Vagina (tissue), 2 donors: ENCODE measurements at regions not wholly inside any gene's neighbourhood (a gene's known extent, or its start where the extent isn't known, plus 50 kb on each side); places are given as distances from the start of the nearest gene placed in this dataset.

Source experiments
- POLR2A ChIP-seq, 2 donors: fragments of 450-650 bp; IDR thresholded peaks; one replicate each; pipeline ENCODE4 v1.6.1; 2017; ENCODE audit warnings: antibody characterized with exemption in 2 of 2, mild to moderate bottlenecking in 2 of 2, moderate library complexity in 2 of 2
- POLR2AphosphoS5 ChIP-seq, 2 donors: sonication (generic); formaldehyde crosslinking; IDR thresholded peaks; one replicate each; pipeline ENCODE4 v1.9.0; 2017; ENCODE audit warnings: antibody characterized with exemption in 2 of 2, mild to moderate bottlenecking in 2 of 2, low read depth in 1 of 2; ENCODE audit not compliant: insufficient read depth in 1 of 2

- no peak for TF ChIP-seq POLR2AphosphoS5 (IDR thresholded peaks at IDR 0.05; ENCODE audit: insufficient read depth in 1 of 2, low read depth in 1 of 2)
- no peak for TF ChIP-seq POLR2A (IDR thresholded peaks at IDR 0.05)
Observed at GRCh38 chr20:57809661-57810172, 99.9 kb upstream of the PMEPA1 start.
